SK-N-SH treated with all-trans-retinoic acid at 6 μM for 48 hours (cell line): ENCODE measurements at regions not wholly inside any gene's neighbourhood (a gene's known extent, or its start where the extent isn't known, plus 50 kb on each side); places are given as distances from the start of the nearest gene placed in this dataset.

Experiments used
- ARNTL ChIP-seq: fragments of 450-650 bp; formaldehyde crosslinking; IDR thresholded peaks from 2 replicates; pipeline ENCODE4 v1.5.0; 2020; ENCODE audit warnings: low read depth, mild to moderate bottlenecking, moderate library complexity, borderline replicate concordance
- BACH2 ChIP-seq: fragments of 250-450 bp; sonication (Bioruptor Pico); IDR thresholded peaks from 2 replicates; pipeline ENCODE4 v1.9.0; 2021; ENCODE audit warnings: mild to moderate bottlenecking, borderline replicate concordance
- ESRRG ChIP-seq: fragments of 250-450 bp; sonication (Bioruptor Pico); IDR thresholded peaks from 2 replicates; pipeline ENCODE4 v1.6.1; 2021; ENCODE audit warnings: mild to moderate bottlenecking
- OSR1 ChIP-seq: fragments of 250-450 bp; sonication (Bioruptor Pico); IDR thresholded peaks from 2 replicates; pipeline ENCODE4 v1.8.0; 2022; ENCODE audit warnings: moderate library complexity, mild to moderate bottlenecking, inconsistent platforms
- RARB ChIP-seq: fragments of 250-450 bp; sonication (Bioruptor Pico); IDR thresholded peaks from 2 replicates; pipeline ENCODE4 v1.8.0; 2021; ENCODE audit warnings: mild to moderate bottlenecking, moderate library complexity
- TOX ChIP-seq: fragments of 250-450 bp; sonication (Bioruptor Pico); IDR thresholded peaks from 2 replicates; pipeline ENCODE4 v1.8.0; 2021; ENCODE audit warnings: mild to moderate bottlenecking, moderate library complexity, borderline replicate concordance
- ZFP3 ChIP-seq: fragments of 250-450 bp; sonication (Bioruptor Pico); IDR thresholded peaks from 2 replicates; pipeline ENCODE4 v1.5.0; 2020; ENCODE audit warnings: mild to moderate bottlenecking, moderate library complexity
- ZFP30 ChIP-seq: fragments of 450-650 bp; formaldehyde crosslinking; IDR thresholded peaks from 2 replicates; pipeline ENCODE4 v1.5.0; 2022; ENCODE audit warnings: mild to moderate bottlenecking, moderate library complexity
- ZNF565 ChIP-seq: fragments of 450-650 bp; formaldehyde crosslinking; conservative IDR thresholded peaks from 2 replicates; pipeline ENCODE4 v1.5.0; 2020; ENCODE audit warnings: low read depth, mild to moderate bottlenecking, moderate library complexity
- ZNF70 ChIP-seq: fragments of 450-650 bp; formaldehyde crosslinking; IDR thresholded peaks from 2 replicates; pipeline ENCODE4 v1.5.0; 2020; ENCODE audit warnings: mild to moderate bottlenecking, moderate library complexity
- ZNF8 ChIP-seq: fragments of 450-650 bp; formaldehyde crosslinking; IDR thresholded peaks from 2 replicates; pipeline ENCODE4 v1.5.0; 2020; ENCODE audit warnings: mild to moderate bottlenecking, moderate library complexity
- TF ChIP-seq, protein P1 (sequence below): fragments of 250-450 bp; sonication (Bioruptor Pico); IDR thresholded peaks from 2 replicates; pipeline ENCODE4 v1.8.0; 2020; ENCODE audit warnings: mild to moderate bottlenecking, moderate library complexity, borderline replicate concordance
- TF ChIP-seq, protein P2 (sequence below): fragments of 250-450 bp; sonication (Bioruptor Pico); IDR thresholded peaks from 2 replicates; pipeline ENCODE4 v1.5.1; 2020; ENCODE audit warnings: low read depth, mild to moderate bottlenecking, moderate library complexity

DNA sequence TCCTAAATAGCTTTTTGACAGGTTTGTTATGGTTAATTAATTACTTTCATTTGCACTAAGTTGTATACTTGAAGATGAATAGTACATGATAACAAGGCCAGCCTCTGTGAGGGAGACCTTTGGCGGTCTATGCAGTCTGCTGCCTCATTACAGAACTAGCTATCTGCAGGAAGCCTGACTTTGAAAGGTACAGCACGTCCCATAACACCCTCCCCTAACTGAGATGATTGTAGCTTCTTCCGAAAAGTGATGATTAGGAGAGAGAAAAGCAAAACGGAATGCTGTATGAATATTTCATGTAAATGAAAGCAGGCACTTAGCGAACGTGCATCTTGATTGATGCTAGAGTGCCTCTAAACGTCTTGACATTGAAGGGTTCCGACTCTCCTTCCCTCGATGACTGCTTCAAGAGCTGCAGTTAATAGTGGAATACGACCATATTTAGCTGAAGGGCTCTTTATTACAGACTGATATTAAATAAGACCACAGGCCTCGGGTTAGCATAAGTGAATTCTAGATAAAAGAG lies 116.2 kb upstream of the TMCO5A start:
- TF ChIP-seq, protein P1, sequence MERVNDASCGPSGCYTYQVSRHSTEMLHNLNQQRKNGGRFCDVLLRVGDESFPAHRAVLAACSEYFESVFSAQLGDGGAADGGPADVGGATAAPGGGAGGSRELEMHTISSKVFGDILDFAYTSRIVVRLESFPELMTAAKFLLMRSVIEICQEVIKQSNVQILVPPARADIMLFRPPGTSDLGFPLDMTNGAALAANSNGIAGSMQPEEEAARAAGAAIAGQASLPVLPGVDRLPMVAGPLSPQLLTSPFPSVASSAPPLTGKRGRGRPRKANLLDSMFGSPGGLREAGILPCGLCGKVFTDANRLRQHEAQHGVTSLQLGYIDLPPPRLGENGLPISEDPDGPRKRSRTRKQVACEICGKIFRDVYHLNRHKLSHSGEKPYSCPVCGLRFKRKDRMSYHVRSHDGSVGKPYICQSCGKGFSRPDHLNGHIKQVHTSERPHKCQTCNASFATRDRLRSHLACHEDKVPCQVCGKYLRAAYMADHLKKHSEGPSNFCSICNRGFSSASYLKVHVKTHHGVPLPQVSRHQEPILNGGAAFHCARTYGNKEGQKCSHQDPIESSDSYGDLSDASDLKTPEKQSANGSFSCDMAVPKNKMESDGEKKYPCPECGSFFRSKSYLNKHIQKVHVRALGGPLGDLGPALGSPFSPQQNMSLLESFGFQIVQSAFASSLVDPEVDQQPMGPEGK (CRISPR knock-in tag) = no peak
- TF ChIP-seq TOX (CRISPR knock-in tag) (no peak), ZFP30 (CRISPR knock-in tag) (no peak), BACH2 (CRISPR knock-in tag) (no peak), ZFP3 (no peak), ZNF565 (CRISPR knock-in tag) (no peak), ZNF8 (CRISPR knock-in tag) (no peak), ZNF70 (CRISPR knock-in tag) (no peak), OSR1 (no peak), ARNTL (CRISPR knock-in tag) (no peak), ESRRG (CRISPR knock-in tag) (no peak), RARB (CRISPR knock-in tag) (no peak)
- TF ChIP-seq, protein P2, sequence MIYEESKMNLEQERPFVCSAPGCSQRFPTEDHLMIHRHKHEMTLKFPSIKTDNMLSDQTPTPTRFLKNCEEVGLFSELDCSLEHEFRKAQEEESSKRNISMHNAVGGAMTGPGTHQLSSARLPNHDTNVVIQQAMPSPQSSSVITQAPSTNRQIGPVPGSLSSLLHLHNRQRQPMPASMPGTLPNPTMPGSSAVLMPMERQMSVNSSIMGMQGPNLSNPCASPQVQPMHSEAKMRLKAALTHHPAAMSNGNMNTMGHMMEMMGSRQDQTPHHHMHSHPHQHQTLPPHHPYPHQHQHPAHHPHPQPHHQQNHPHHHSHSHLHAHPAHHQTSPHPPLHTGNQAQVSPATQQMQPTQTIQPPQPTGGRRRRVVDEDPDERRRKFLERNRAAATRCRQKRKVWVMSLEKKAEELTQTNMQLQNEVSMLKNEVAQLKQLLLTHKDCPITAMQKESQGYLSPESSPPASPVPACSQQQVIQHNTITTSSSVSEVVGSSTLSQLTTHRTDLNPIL (CRISPR knock-in tag) = no peak
